ENCODE measurements at regions not wholly inside any gene's neighbourhood (a gene's known extent, or its start where the extent isn't known, plus 50 kb on each side); places are given as distances from the start of the nearest gene placed in this dataset.

GRCh38 chr1:166538646-166539045 is 300.6 kb upstream of the POGK start:
- Histone ChIP-seq H3K4me1 (ENCODE audit: control insufficient read depth, low read depth, low read length) (no peaks in the 10 kb centered on the region), H3K9me3 (ENCODE audit: control insufficient read depth, low read depth, low read length) (peaks cover 17% of the 10 kb centered on the region), H3K4me3 (ENCODE audit: low read length) (no peak overlapping the region), H3K27me3 (ENCODE audit: control insufficient read depth, insufficient read depth, low read length) (no peaks in the 10 kb centered on the region), H3K27ac (ENCODE audit: low read length) (no peak overlapping the region), H3K9ac (ENCODE audit: low read length) (no peak overlapping the region), H3K36me3 (ENCODE audit: control insufficient read depth, low read depth, low read length) (no peaks in the 10 kb centered on the region)

DNA sequence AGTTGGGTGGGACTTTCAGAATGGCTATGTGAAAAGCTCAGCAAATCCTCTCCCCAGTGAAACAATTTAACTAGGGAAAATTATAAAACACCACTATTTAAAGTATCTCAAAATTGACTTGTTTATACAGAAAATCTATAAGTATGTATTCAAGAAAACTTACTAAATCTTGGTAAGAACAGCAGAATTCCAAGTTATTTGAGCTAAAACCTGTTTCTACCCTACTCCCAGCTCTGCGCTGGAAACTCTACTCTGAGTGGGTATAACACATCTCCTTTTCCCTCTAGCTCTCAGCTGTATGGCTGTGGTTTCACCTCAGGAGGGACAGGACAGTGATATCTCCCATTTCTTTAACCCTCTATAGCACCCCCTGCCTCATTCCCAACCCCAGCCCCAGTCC is 295.2 kb upstream of the POGK start:
- Histone ChIP-seq H3K9ac (ENCODE audit: low read length) (no peak overlapping the region), H3K27me3 (ENCODE audit: control insufficient read depth, insufficient read depth, low read length) (no peaks in the 10 kb centered on the region), H3K4me3 (ENCODE audit: low read length) (no peak overlapping the region), H3K27ac (ENCODE audit: low read length) (no peak overlapping the region), H3K9me3 (ENCODE audit: control insufficient read depth, low read depth, low read length) (peaks cover under 1% of the 10 kb centered on the region), H3K36me3 (ENCODE audit: control insufficient read depth, low read depth, low read length) (no peaks in the 10 kb centered on the region), H3K4me1 (ENCODE audit: control insufficient read depth, low read depth, low read length) (no peaks in the 10 kb centered on the region)

DNA sequence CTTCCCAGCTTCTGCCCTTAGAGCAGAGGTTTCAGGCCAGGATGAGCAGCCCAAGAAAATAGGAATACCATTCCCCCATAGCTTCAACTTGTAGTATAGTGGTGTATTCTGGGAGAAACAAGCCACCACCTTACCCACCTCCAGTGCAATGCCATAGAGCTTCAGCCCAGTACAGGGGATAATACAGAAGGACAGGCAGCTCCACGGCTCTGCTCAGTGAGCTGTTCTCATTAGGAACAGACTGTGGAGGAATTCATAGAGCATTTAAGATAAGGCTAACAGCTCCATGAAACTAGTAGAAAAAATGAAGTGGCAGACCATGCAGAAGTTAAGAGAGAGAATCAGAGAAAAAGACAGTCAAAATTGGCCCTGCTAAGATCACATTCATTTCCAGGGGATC is 294.7 kb upstream of the POGK start:
- H3K9me3 ChIP-seq (ENCODE audit: control insufficient read depth, low read depth, low read length), result no peaks in the 10 kb centered on the region
- no peaks in the 10 kb centered on the region for H3K36me3 ChIP-seq (ENCODE audit: control insufficient read depth, low read depth, low read length)
- H3K27ac ChIP-seq (ENCODE audit: low read length), result no peak overlapping the region
- no peaks in the 10 kb centered on the region for H3K27me3 ChIP-seq (ENCODE audit: control insufficient read depth, insufficient read depth, low read length)
- no peak overlapping the region for H3K9ac ChIP-seq (ENCODE audit: low read length)
- H3K4me1 ChIP-seq (ENCODE audit: control insufficient read depth, low read depth, low read length), result no peaks in the 10 kb centered on the region
- no peak overlapping the region for H3K4me3 ChIP-seq (ENCODE audit: low read length)

GRCh38 chr1:166552706-166553105 is 286.6 kb upstream of the POGK start:
- no peak overlapping the region for H3K9ac ChIP-seq (ENCODE audit: low read length)
- H3K36me3 ChIP-seq (ENCODE audit: control insufficient read depth, low read depth, low read length), result no peaks in the 10 kb centered on the region
- no peaks in the 10 kb centered on the region for H3K4me1 ChIP-seq (ENCODE audit: control insufficient read depth, low read depth, low read length)
- no peaks in the 10 kb centered on the region for H3K27me3 ChIP-seq (ENCODE audit: control insufficient read depth, insufficient read depth, low read length)
- no peak overlapping the region for H3K4me3 ChIP-seq (ENCODE audit: low read length)
- H3K27ac ChIP-seq (ENCODE audit: low read length), result no peak overlapping the region
- no peaks in the 10 kb centered on the region for H3K9me3 ChIP-seq (ENCODE audit: control insufficient read depth, low read depth, low read length)

DNA sequence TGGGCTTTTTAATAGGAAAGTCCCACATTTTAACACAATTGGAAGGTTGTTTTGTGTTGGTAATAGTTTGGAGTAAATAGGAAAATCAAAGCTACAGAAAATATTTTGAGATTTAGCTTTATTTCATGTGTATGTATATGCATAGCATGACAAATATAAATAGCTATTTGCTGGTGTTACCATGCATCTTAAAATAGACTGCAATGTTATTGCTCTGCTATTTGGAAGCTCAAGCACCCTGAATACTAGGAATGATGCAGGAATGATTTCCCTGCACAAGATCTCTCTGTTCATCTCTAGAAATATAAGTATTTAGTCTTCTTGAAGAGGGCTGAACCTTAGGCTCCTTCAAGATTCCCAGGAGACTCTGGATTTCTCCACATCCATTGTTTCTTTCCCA is 268.3 kb upstream of the POGK start:
- Histone ChIP-seq H3K27me3 (ENCODE audit: control insufficient read depth, insufficient read depth, low read length) (no peaks in the 10 kb centered on the region), H3K36me3 (ENCODE audit: control insufficient read depth, low read depth, low read length) (no peaks in the 10 kb centered on the region), H3K4me1 (ENCODE audit: control insufficient read depth, low read depth, low read length) (no peaks in the 10 kb centered on the region), H3K4me3 (ENCODE audit: low read length) (no peak overlapping the region), H3K9ac (ENCODE audit: low read length) (no peak overlapping the region), H3K9me3 (ENCODE audit: control insufficient read depth, low read depth, low read length) (peaks cover 5% of the 10 kb centered on the region), H3K27ac (ENCODE audit: low read length) (no peak overlapping the region)

- no peak overlapping the region for H3K27ac ChIP-seq (ENCODE audit: low read length)
- no peak overlapping the region for H3K4me3 ChIP-seq (ENCODE audit: low read length)
- H3K4me1 ChIP-seq (ENCODE audit: control insufficient read depth, low read depth, low read length), result no peaks in the 10 kb centered on the region
- no peak overlapping the region for H3K9ac ChIP-seq (ENCODE audit: low read length)
- H3K9me3 ChIP-seq (ENCODE audit: control insufficient read depth, low read depth, low read length), result no peaks in the 10 kb centered on the region
- no peaks in the 10 kb centered on the region for H3K27me3 ChIP-seq (ENCODE audit: control insufficient read depth, insufficient read depth, low read length)
- no peaks in the 10 kb centered on the region for H3K36me3 ChIP-seq (ENCODE audit: control insufficient read depth, low read depth, low read length)
These were observed 266.1 kb upstream of the POGK start for GRCh38 chr1:166573199-166573598.

- H3K9ac ChIP-seq (ENCODE audit: low read length), result no peak overlapping the region
- no peak overlapping the region for H3K4me3 ChIP-seq (ENCODE audit: low read length)
- H3K4me1 ChIP-seq (ENCODE audit: control insufficient read depth, low read depth, low read length), result no peaks in the 10 kb centered on the region
- H3K27ac ChIP-seq (ENCODE audit: low read length), result no peak overlapping the region
- H3K36me3 ChIP-seq (ENCODE audit: control insufficient read depth, low read depth, low read length), result no peaks in the 10 kb centered on the region
- no peaks in the 10 kb centered on the region for H3K9me3 ChIP-seq (ENCODE audit: control insufficient read depth, low read depth, low read length)
- H3K27me3 ChIP-seq (ENCODE audit: control insufficient read depth, insufficient read depth, low read length), result no peaks in the 10 kb centered on the region
These were observed 259.4 kb upstream of the POGK start for GRCh38 chr1:166579557-166580501.

DNA sequence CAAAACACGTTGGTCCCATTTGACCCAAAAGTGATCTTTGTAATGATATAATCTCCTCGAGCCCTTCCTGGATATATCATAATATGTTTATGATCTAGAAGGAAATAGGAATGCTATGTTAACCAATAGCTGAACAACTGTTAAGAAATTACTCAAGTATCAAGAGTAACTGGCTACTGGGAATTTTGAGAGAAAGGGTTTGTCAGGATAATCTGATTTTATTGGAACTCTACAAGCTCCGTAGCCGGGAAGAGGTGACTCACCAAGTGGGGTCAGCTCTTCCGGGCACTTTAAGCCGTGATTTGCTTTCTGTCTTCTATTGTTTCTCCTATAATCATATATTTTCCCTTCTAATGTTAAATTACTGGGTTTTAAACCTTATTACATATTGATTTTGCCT is 250.5 kb upstream of the POGK start:
- H3K27me3 ChIP-seq (ENCODE audit: control insufficient read depth, insufficient read depth, low read length), result no peaks in the 10 kb centered on the region
- no peaks in the 10 kb centered on the region for H3K4me1 ChIP-seq (ENCODE audit: control insufficient read depth, low read depth, low read length)
- H3K9me3 ChIP-seq (ENCODE audit: control insufficient read depth, low read depth, low read length), result no peaks in the 10 kb centered on the region
- H3K27ac ChIP-seq (ENCODE audit: low read length), result no peak overlapping the region
- H3K4me3 ChIP-seq (ENCODE audit: low read length), result no peak overlapping the region
- no peaks in the 10 kb centered on the region for H3K36me3 ChIP-seq (ENCODE audit: control insufficient read depth, low read depth, low read length)
- no peak overlapping the region for H3K9ac ChIP-seq (ENCODE audit: low read length)

GRCh38 chr1:166590161-166590560 is 249.1 kb upstream of the POGK start:
- Histone ChIP-seq H3K27me3 (ENCODE audit: control insufficient read depth, insufficient read depth, low read length) (no peaks in the 10 kb centered on the region), H3K4me3 (ENCODE audit: low read length) (no peak overlapping the region), H3K27ac (ENCODE audit: low read length) (no peak overlapping the region), H3K9ac (ENCODE audit: low read length) (no peak overlapping the region), H3K36me3 (ENCODE audit: control insufficient read depth, low read depth, low read length) (no peaks in the 10 kb centered on the region), H3K9me3 (ENCODE audit: control insufficient read depth, low read depth, low read length) (no peaks in the 10 kb centered on the region), H3K4me1 (ENCODE audit: control insufficient read depth, low read depth, low read length) (no peaks in the 10 kb centered on the region)

DNA sequence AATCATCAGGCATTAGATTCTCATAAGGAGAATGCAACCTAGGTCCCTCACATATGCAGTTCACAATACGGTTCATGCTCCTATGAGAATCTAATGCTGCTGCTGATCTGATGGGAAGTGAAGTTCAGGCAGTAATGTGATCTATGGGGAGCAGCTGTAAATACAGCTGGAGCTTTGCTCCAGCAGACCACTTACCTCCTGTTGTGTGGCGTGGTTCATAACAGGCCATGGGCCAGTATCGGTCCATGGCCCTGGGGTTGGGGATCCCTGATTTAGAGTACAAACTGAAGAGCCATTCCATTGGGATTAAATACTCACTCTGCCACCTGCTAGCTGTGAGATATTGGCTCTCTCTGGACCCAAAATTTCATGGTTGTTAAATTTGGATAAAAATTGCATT is 244.6 kb upstream of the POGK start:
- Histone ChIP-seq H3K9me3 (ENCODE audit: control insufficient read depth, low read depth, low read length) (no peaks in the 10 kb centered on the region), H3K4me1 (ENCODE audit: control insufficient read depth, low read depth, low read length) (no peaks in the 10 kb centered on the region), H3K27ac (ENCODE audit: low read length) (no peak overlapping the region), H3K27me3 (ENCODE audit: control insufficient read depth, insufficient read depth, low read length) (no peaks in the 10 kb centered on the region), H3K4me3 (ENCODE audit: low read length) (no peak overlapping the region), H3K36me3 (ENCODE audit: control insufficient read depth, low read depth, low read length) (no peaks in the 10 kb centered on the region), H3K9ac (ENCODE audit: low read length) (no peak overlapping the region)

- H3K36me3 ChIP-seq (ENCODE audit: control insufficient read depth, low read depth, low read length), result no peaks in the 10 kb centered on the region
- no peak overlapping the region for H3K27ac ChIP-seq (ENCODE audit: low read length)
- H3K9me3 ChIP-seq (ENCODE audit: control insufficient read depth, low read depth, low read length), result no peaks in the 10 kb centered on the region
- no peak overlapping the region for H3K4me3 ChIP-seq (ENCODE audit: low read length)
- H3K9ac ChIP-seq (ENCODE audit: low read length), result no peak overlapping the region
- H3K4me1 ChIP-seq (ENCODE audit: control insufficient read depth, low read depth, low read length), result no peaks in the 10 kb centered on the region
- H3K27me3 ChIP-seq (ENCODE audit: control insufficient read depth, insufficient read depth, low read length), result no peaks in the 10 kb centered on the region
These were observed 241.8 kb upstream of the POGK start for GRCh38 chr1:166597516-166597915.

- Histone ChIP-seq H3K27me3 (ENCODE audit: control insufficient read depth, insufficient read depth, low read length) (no peaks in the 10 kb centered on the region), H3K9ac (ENCODE audit: low read length) (no peak overlapping the region), H3K36me3 (ENCODE audit: control insufficient read depth, low read depth, low read length) (no peaks in the 10 kb centered on the region)
These were observed 238.7 kb upstream of the POGK start for GRCh38 chr1:166600574-166600973.

More at GRCh38 chr1:166600574-166600973, 238.7 kb upstream of the POGK start:
- Histone ChIP-seq H3K4me1 (ENCODE audit: control insufficient read depth, low read depth, low read length) (no peaks in the 10 kb centered on the region), H3K9me3 (ENCODE audit: control insufficient read depth, low read depth, low read length) (no peaks in the 10 kb centered on the region), H3K4me3 (ENCODE audit: low read length) (no peak overlapping the region), H3K27ac (ENCODE audit: low read length) (no peak overlapping the region)

All from iPS-18a (cell line).